Cardiac fibroblast (primary cell): ENCODE measurements at regions not wholly inside any gene's neighbourhood (a gene's known extent, or its start where the extent isn't known, plus 50 kb on each side); places are given as distances from the start of the nearest gene placed in this dataset.

ENCODE experiments used
- DNase-seq, 2 donors: peaks; one replicate each; pipeline versions ENCODE4 v3.0.0 to v3.0.0-alpha.2; 2010; ENCODE audit warnings: low read depth in 2 of 2
- H3K4me3 ChIP-seq, 2 donors: replicated peaks in 1 of 2; 1 replicate in 1 of 2; 2 replicates in 1 of 2; pipeline ENCODE4 v1.5.1; 2011; ENCODE audit warnings: low read depth in 2 of 2, low read length in 2 of 2, mild to moderate bottlenecking in 2 of 2, moderate library complexity in 1 of 2
- TF ChIP-seq, protein P1 (sequence below): IDR thresholded peaks from one replicate; pipeline ENCODE4 v1.5.1; 2011; ENCODE audit warnings: low read depth, mild to moderate bottlenecking, low read length, inconsistent platforms

DNA sequence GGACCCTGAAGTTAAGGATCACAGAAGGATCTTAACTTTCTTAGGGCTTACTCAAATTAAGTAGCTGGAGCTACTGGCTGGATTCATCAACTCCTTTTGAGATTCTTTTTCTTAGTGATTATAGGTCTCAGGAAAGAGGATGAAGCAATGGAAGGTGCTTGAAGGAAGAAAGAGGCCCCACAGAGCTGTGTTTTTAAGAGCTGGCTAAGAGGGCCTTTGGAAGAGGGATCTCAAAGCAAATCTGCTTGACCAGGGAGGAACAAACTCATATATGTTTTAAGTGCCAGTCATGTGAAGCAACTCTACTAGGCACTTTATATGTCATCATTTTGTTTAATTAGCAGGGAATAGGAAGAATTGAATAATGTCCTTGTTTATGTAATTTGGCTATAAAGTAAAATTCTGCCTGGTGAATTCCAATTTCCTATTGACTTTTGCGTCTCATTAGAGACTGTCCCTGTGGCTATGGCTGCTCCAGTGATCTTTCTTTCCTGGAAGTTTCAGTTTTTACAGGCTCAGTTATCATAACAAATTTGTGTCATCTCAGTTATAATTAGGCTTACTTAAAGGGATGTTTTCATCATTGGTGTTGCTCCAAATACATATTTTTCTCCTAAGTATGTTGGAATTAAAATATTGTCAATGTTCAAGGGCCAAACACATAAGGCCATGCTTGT lies 222.8 kb upstream of the CITED2 start:
- DNase-seq, result peak; percentile 29 to 35
- TF ChIP-seq, protein P1, sequence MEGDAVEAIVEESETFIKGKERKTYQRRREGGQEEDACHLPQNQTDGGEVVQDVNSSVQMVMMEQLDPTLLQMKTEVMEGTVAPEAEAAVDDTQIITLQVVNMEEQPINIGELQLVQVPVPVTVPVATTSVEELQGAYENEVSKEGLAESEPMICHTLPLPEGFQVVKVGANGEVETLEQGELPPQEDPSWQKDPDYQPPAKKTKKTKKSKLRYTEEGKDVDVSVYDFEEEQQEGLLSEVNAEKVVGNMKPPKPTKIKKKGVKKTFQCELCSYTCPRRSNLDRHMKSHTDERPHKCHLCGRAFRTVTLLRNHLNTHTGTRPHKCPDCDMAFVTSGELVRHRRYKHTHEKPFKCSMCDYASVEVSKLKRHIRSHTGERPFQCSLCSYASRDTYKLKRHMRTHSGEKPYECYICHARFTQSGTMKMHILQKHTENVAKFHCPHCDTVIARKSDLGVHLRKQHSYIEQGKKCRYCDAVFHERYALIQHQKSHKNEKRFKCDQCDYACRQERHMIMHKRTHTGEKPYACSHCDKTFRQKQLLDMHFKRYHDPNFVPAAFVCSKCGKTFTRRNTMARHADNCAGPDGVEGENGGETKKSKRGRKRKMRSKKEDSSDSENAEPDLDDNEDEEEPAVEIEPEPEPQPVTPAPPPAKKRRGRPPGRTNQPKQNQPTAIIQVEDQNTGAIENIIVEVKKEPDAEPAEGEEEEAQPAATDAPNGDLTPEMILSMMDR, result no peak
- no peak overlapping the region for H3K4me3 ChIP-seq

DNA sequence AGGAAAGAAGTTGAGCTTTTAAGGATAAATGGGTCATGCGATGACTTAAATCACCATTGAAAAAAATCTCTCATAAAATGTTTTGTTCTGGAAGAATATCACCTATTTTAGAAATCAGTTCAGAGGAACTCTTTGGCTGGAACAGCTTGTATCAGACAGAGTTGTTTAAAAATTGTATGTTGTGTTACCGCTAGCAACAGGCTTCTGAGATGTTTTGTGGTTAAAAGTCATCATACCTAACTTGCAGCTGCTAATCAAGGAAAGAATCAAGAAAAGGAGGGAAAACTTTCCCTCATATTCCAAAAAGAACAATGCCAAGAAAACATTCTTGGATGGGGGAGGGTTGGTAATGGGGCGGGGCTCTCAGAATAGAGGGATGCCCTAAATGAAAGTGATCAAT lies 220.7 kb upstream of the CITED2 start:
- TF ChIP-seq, protein P1, result no peak
- peak; percentile 29 for DNase-seq
- no peak overlapping the region for H3K4me3 ChIP-seq

DNA sequence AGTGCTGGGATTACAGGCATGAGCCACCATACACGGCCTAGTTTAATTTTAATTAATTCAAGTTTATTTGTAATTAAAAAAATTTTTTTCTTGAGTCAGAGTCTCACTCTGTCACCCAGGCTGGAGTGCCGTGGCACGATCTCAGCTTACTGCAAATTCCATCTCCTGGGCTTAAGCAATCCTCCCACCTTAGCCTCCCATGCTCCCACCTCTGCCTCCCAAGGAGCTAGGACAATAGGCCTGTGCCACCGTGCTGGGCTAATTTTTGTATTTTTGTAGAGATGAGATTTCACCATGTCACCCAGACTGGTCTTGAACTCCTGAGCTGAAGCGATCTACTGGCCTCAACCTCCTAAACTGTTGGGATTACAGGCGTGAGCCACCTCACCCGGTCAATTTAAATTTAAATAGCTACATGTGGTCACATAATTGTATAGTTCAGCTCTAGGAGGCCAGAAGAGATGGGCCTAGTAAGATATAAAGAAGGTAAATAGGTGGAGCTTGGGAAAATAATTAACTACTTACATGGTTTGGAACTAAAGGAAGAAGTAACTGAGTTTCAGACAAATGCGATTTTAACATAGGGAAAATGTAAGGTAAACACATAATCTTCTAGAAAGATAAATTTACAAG lies 220.0 kb upstream of the CITED2 start:
- no peak overlapping the region for H3K4me3 ChIP-seq
- no peak for DNase-seq
- TF ChIP-seq, protein P1, result no peak

DNA sequence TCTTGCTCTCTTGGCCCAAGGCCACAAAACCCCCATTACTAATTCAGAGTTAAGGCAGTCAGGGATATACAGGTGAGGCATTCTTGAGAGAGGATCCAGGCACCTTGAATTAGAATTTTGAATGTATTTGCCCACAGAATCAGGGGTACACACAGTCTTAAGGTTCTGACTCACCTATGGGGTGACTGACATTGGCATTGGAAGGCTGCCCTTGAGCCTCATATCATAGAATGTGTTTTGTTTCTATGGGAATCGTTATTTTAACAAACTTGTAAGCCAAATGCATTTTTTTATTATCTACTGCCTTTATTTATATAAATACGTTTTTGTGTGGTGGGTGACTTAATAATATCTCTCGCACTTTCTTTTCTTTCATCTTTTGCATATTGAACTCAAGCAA lies 218.6 kb upstream of the CITED2 start:
- H3K4me3 ChIP-seq, result no peak overlapping the region
- DNase-seq, result no peak
- TF ChIP-seq, protein P1, result no peak

DNA sequence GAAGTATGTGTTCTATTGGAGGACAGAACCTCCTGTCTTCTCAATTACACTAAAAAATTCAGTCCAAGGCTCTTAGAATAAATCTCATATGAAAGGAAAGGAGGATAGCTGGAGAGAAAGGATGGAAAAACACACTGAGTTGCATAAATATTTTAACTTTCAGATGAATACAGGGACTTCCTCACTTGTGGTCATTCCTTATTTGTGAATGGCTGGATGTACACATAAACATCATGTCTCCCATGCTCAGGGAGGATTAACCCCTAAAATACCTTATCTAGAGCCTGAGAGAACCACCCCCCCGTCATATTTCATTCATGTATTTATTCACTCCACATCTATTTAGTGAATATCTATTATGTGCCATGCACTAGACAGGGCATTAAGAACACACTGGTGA lies 217.6 kb upstream of the CITED2 start:
- H3K4me3 ChIP-seq, result no peak overlapping the region
- TF ChIP-seq, protein P1, result no peak
- no peak for DNase-seq

DNA sequence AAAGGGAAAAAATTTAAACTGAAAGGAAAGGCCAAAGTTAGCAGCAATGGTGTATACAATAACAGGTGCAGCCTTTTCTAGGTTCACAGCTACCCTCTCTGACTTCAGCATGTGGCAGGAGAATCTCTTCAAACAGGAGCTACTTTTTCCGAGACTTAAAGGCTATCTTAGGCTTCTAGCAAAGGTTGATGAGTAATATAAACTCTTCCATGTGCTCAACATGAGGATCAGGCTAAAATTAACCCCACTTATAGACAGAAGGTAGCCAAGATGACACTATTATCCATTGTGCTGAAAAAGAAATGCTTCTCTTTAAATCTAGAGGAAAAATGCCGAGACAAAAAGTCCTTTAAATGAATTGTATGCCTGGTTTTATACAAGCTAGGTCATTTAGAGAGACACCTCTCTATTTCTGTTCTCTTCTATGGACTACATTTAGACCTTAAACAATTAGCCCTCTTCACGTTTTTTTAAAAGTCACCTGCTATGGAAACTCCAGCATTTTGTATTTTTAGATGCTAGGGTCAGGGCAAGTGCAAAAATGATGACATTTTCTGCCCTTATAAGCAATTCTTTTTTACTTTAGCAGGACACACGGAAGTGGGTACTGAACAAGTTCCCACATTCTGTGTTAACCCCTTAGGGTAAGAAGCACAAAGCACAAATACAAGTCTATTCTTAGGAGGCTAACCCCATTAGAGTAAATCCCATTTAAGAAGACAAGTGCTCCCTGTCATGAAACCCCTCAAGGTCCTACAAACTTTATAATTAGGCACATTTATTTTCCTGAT lies 216.8 kb upstream of the CITED2 start:
- no peak overlapping the region for H3K4me3 ChIP-seq
- TF ChIP-seq, protein P1, result no peak
- DNase-seq, result no peak
